Mesodermal cell (in vitro differentiated cells): ENCODE measurements at regions not wholly inside any gene's neighbourhood (a gene's known extent, or its start where the extent isn't known, plus 50 kb on each side); places are given as distances from the start of the nearest gene placed in this dataset.

ENCODE experiments used
- H3K27ac ChIP-seq: 2 replicates; pipeline ENCODE4 v1.7.0; 2013; ENCODE audit warnings: mild to moderate bottlenecking, low read depth, low read length, moderate library complexity; ENCODE audit not compliant: severe bottlenecking
- H3K36me3 ChIP-seq: 2 replicates; pipeline ENCODE4 v1.7.1; 2013; ENCODE audit warnings: mild to moderate bottlenecking, low read length, moderate library complexity; ENCODE audit not compliant: control insufficient read depth, insufficient read depth
- H3K4me1 ChIP-seq: one replicate; pipeline ENCODE4 v1.7.1; 2013; ENCODE audit warnings: mild to moderate bottlenecking, low read length; ENCODE audit not compliant: insufficient read depth, control insufficient read depth, poor library complexity, severe bottlenecking
- H3K4me3 ChIP-seq: 2 replicates; pipeline ENCODE4 v1.7.0; 2013; ENCODE audit warnings: low read length, control low read depth, mild to moderate bottlenecking; ENCODE audit not compliant: insufficient read depth, poor library complexity, severe bottlenecking; ENCODE audit errors: extremely low read depth
- H3K9me3 ChIP-seq: 2 replicates; pipeline ENCODE4 v1.7.1; 2013; ENCODE audit warnings: mild to moderate bottlenecking, low read length, moderate library complexity; ENCODE audit not compliant: control insufficient read depth
- WGBS, 2 experiments: methylation state at CpG; one replicate each; pipeline ENCODE4 v1.1.5; 2013; ENCODE audit warnings: missing lambda C conversion rate in 2 of 2; ENCODE audit not compliant: insufficient coverage in 2 of 2; 5-methylcytosine and 5-hydroxymethylcytosine counted together

GRCh38 chr5:17816944-17817343, 182.7 kb downstream of the TAF11L14 start:
- 80 to 86% methylated on average over 1 of the region's 2 CpGs for WGBS, 2 experiments
- H3K4me3 ChIP-seq: no peak overlapping the region
- H3K4me1 ChIP-seq: no peaks in the 10 kb centered on the region
- H3K9me3 ChIP-seq: no peaks in the 10 kb centered on the region
- H3K27ac ChIP-seq: no peak overlapping the region
- H3K36me3 ChIP-seq: no peaks in the 10 kb centered on the region

- no peaks in the 10 kb centered on the region for H3K36me3 ChIP-seq
- H3K4me1 ChIP-seq: no peaks in the 10 kb centered on the region
- no peak overlapping the region for H3K4me3 ChIP-seq
- H3K27ac ChIP-seq: no peak overlapping the region
- no peaks in the 10 kb centered on the region for H3K9me3 ChIP-seq
These were observed 183.7 kb downstream of the TAF11L14 start for GRCh38 chr5:17817990-17818389.

- 83 to 88% methylated on average over 2 to 3 of the region's 5 CpGs for WGBS, 2 experiments
These were observed 185.5 kb downstream of the TAF11L14 start for GRCh38 chr5:17819783-17820182.

GRCh38 chr5:17828681-17829080, 194.4 kb downstream of the TAF11L14 start:
- Histone ChIP-seq H3K27ac (no peak overlapping the region), H3K36me3 (no peaks in the 10 kb centered on the region), H3K4me1 (no peaks in the 10 kb centered on the region), H3K9me3 (no peaks in the 10 kb centered on the region), H3K4me3 (no peak overlapping the region)
- 94 to 100% methylated on average over 2 of the region's 2 CpGs for WGBS, 2 experiments

More at GRCh38 chr5:17819783-17820182, 185.5 kb downstream of the TAF11L14 start:
- Histone ChIP-seq H3K27ac (no peak overlapping the region), H3K36me3 (no peaks in the 10 kb centered on the region), H3K4me3 (no peak overlapping the region), H3K9me3 (no peaks in the 10 kb centered on the region), H3K4me1 (no peaks in the 10 kb centered on the region)

GRCh38 chr5:17829456-17829855, 195.2 kb downstream of the TAF11L14 start:
- Histone ChIP-seq H3K4me1 (no peaks in the 10 kb centered on the region), H3K27ac (no peak overlapping the region), H3K36me3 (no peaks in the 10 kb centered on the region), H3K9me3 (no peaks in the 10 kb centered on the region), H3K4me3 (no peak overlapping the region)
- 86% methylated on average over 1 of the region's 3 CpGs; no CpG with 5 or more reads in 1 of the 2 experiments for WGBS, 2 experiments

- no peak overlapping the region for H3K4me3 ChIP-seq
- no peak overlapping the region for H3K27ac ChIP-seq
- H3K36me3 ChIP-seq: no peaks in the 10 kb centered on the region
- H3K9me3 ChIP-seq: no peaks in the 10 kb centered on the region
- 80% methylated on average over 1 of the region's 1 CpG; no CpG with 5 or more reads in 1 of the 2 experiments for WGBS, 2 experiments
- no peaks in the 10 kb centered on the region for H3K4me1 ChIP-seq
These were observed 197.0 kb downstream of the TAF11L14 start for GRCh38 chr5:17831279-17831678.

- no peak overlapping the region for H3K27ac ChIP-seq
- no peaks in the 10 kb centered on the region for H3K4me1 ChIP-seq
- no peaks in the 10 kb centered on the region for H3K9me3 ChIP-seq
- no peaks in the 10 kb centered on the region for H3K36me3 ChIP-seq
- no peak overlapping the region for H3K4me3 ChIP-seq
- WGBS, 2 experiments: 88% methylated on average over 5 of the region's 5 CpGs
These were observed 198.9 kb downstream of the TAF11L14 start for GRCh38 chr5:17832949-17833745.

GRCh38 chr5:17837757-17838156, 203.5 kb downstream of the TAF11L14 start:
- no peaks in the 10 kb centered on the region for H3K36me3 ChIP-seq
- no peak overlapping the region for H3K27ac ChIP-seq
- H3K4me1 ChIP-seq: no peaks in the 10 kb centered on the region
- no peak overlapping the region for H3K4me3 ChIP-seq
- no peaks in the 10 kb centered on the region for H3K9me3 ChIP-seq
- 93 to 100% methylated on average over 2 of the region's 2 CpGs for WGBS, 2 experiments

GRCh38 chr5:17838469-17838868, 204.2 kb downstream of the TAF11L14 start:
- WGBS, 2 experiments: 48 to 66% methylated on average over 2 to 3 of the region's 3 CpGs
- no peak overlapping the region for H3K4me3 ChIP-seq
- H3K36me3 ChIP-seq: no peaks in the 10 kb centered on the region
- H3K9me3 ChIP-seq: no peaks in the 10 kb centered on the region
- H3K27ac ChIP-seq: no peak overlapping the region
- no peaks in the 10 kb centered on the region for H3K4me1 ChIP-seq

- Histone ChIP-seq H3K36me3 (no peaks in the 10 kb centered on the region), H3K9me3 (no peaks in the 10 kb centered on the region), H3K4me1 (no peaks in the 10 kb centered on the region), H3K4me3 (no peak overlapping the region), H3K27ac (no peak overlapping the region)
These were observed 205.6 kb downstream of the TAF11L14 start for GRCh38 chr5:17839848-17840247.

GRCh38 chr5:17846496-17846895, 212.2 kb downstream of the TAF11L14 start:
- Histone ChIP-seq H3K36me3 (no peaks in the 10 kb centered on the region), H3K4me1 (no peaks in the 10 kb centered on the region), H3K4me3 (no peak overlapping the region), H3K9me3 (no peaks in the 10 kb centered on the region), H3K27ac (no peak overlapping the region)
- no CpG with 5 or more reads among the region's 2 CpGs for WGBS, 2 experiments
